DOHH2 (cell line): ENCODE measurements at regions not wholly inside any gene's neighbourhood (a gene's known extent, or its start where the extent isn't known, plus 50 kb on each side); places are given as distances from the start of the nearest gene placed in this dataset.

ENCODE experiments used
- H3F3A ChIP-seq: fragments of 200-600 bp; sonication (generic), shearing (Covaris generic); 2 replicates; pipeline ENCODE4 v1.6.0; 2016; ENCODE audit warnings: antibody characterized with exemption, mild to moderate bottlenecking; ENCODE audit not compliant: control insufficient read depth, insufficient read depth
- H3K27ac ChIP-seq: fragments of 200-600 bp; sonication (generic); 2 replicates; pipeline ENCODE4 v1.5.1; 2014; ENCODE audit warnings: low read depth, mild to moderate bottlenecking, low read length, moderate library complexity
- H3K27me3 ChIP-seq: fragments of 200-600 bp; sonication (generic); 2 replicates; pipeline ENCODE4 v1.6.1; 2014; ENCODE audit warnings: mild to moderate bottlenecking, low read length, mixed read lengths; ENCODE audit not compliant: control insufficient read depth
- H3K36me3 ChIP-seq: fragments of 200-600 bp; sonication (generic); 2 replicates; pipeline ENCODE4 v1.6.1; 2014; ENCODE audit warnings: mild to moderate bottlenecking, low read length, moderate library complexity, mixed read lengths; ENCODE audit not compliant: control insufficient read depth
- H3K4me1 ChIP-seq: fragments of 200-600 bp; sonication (generic); 2 replicates; pipeline ENCODE4 v1.6.1; 2014; ENCODE audit warnings: mild to moderate bottlenecking, low read length, mixed read lengths; ENCODE audit not compliant: control insufficient read depth
- H3K4me2 ChIP-seq: fragments of 200-600 bp; sonication (generic); 2 replicates; pipeline ENCODE4 v1.6.0; 2014; ENCODE audit warnings: mild to moderate bottlenecking, low read length, moderate library complexity
- H3K4me3 ChIP-seq: fragments of 200-600 bp; sonication (generic); 2 replicates; pipeline ENCODE4 v1.5.1; 2014; ENCODE audit warnings: mild to moderate bottlenecking, low read length, mixed read lengths
- H3K79me2 ChIP-seq: fragments of 200-600 bp; sonication (generic); 2 replicates; pipeline ENCODE4 v1.6.1; 2014; ENCODE audit warnings: mild to moderate bottlenecking, low read length, mixed read lengths; ENCODE audit not compliant: control insufficient read depth
- H3K9me2 ChIP-seq: fragments of 200-600 bp; sonication (generic); replicated peaks from 2 replicates; pipeline ENCODE4 v1.6.1; 2014; ENCODE audit warnings: mild to moderate bottlenecking, low read length, mixed read lengths; ENCODE audit not compliant: control insufficient read depth
- H3K9me3 ChIP-seq: fragments of 200-600 bp; sonication (generic); 2 replicates; pipeline ENCODE4 v1.6.1; 2014; ENCODE audit warnings: antibody characterized with exemption, low read length, mixed read lengths; ENCODE audit not compliant: control insufficient read depth, insufficient read depth
- H4K20me1 ChIP-seq: fragments of 200-600 bp; sonication (generic); 2 replicates; pipeline ENCODE4 v1.6.0; 2014; ENCODE audit warnings: low read depth, mild to moderate bottlenecking, antibody characterized with exemption, low read length, moderate library complexity; ENCODE audit not compliant: control insufficient read depth, insufficient read depth
- EZH2phosphoT487 ChIP-seq: fragments of 200-600 bp; sonication (generic); IDR thresholded peaks from 2 replicates; pipeline ENCODE4 v1.6.1; 2017; ENCODE audit warnings: borderline replicate concordance, mild to moderate bottlenecking, antibody characterized with exemption, low read length, moderate library complexity, mixed read lengths
- TF ChIP-seq, protein P1 (sequence below): fragments of 200-600 bp; sonication (generic); IDR thresholded peaks from one replicate; pipeline ENCODE4 v1.5.1; 2014; ENCODE audit warnings: antibody characterized with exemption, mild to moderate bottlenecking, low read depth, low read length; ENCODE audit not compliant: poor library complexity, severe bottlenecking

DNA sequence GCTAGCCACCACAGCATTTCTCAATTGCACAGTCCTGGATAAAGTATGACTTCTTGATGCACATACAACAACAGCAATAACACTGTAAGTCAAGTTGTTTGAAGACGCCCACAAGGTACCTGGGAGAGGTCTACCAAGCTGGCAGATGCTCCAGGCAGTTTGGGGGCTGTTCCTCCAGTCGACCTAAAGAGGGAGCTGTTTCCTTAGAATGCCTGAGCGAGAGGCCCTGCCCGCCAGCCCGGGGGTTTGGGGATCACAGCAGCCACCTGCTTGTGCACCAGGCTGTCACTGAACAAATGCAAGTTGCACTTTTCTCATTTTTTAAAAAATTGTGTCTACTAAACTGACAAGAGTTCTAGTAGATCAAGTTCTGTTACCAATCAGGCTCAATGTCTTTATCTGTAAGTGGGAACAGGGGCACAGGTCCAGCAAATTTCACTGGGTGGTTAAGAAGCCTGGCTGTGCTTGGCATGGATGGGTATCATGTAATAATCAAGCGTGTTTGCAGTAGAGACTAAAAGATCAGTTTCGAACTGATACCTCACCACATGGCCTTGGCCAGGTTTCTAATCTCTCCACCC is 193.8 kb upstream of the ADO start:
- Histone ChIP-seq H3K9me2 (no peaks in the 10 kb centered on the region), H3K9me3 (no peaks in the 10 kb centered on the region), H3K79me2 (no peaks in the 10 kb centered on the region), H3K36me3 (no peaks in the 10 kb centered on the region), H3K4me2 (peak overlapping the region; percentile 47), H3K4me3 (no peak overlapping the region), H3F3A (no peaks in the 10 kb centered on the region), H3K27me3 (no peaks in the 10 kb centered on the region), H4K20me1 (no peaks in the 10 kb centered on the region), H3K4me1 (peaks cover 48% of the 10 kb centered on the region), H3K27ac (no peak overlapping the region)
- TF ChIP-seq, protein P1, sequence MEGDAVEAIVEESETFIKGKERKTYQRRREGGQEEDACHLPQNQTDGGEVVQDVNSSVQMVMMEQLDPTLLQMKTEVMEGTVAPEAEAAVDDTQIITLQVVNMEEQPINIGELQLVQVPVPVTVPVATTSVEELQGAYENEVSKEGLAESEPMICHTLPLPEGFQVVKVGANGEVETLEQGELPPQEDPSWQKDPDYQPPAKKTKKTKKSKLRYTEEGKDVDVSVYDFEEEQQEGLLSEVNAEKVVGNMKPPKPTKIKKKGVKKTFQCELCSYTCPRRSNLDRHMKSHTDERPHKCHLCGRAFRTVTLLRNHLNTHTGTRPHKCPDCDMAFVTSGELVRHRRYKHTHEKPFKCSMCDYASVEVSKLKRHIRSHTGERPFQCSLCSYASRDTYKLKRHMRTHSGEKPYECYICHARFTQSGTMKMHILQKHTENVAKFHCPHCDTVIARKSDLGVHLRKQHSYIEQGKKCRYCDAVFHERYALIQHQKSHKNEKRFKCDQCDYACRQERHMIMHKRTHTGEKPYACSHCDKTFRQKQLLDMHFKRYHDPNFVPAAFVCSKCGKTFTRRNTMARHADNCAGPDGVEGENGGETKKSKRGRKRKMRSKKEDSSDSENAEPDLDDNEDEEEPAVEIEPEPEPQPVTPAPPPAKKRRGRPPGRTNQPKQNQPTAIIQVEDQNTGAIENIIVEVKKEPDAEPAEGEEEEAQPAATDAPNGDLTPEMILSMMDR = peak; percentile 97
- TF ChIP-seq EZH2phosphoT487 = no peak

- Histone ChIP-seq H4K20me1 (no peaks in the 10 kb centered on the region), H3K27ac (no peak overlapping the region), H3K4me3 (no peak overlapping the region), H3F3A (no peaks in the 10 kb centered on the region), H3K9me2 (no peaks in the 10 kb centered on the region), H3K27me3 (no peaks in the 10 kb centered on the region), H3K36me3 (no peaks in the 10 kb centered on the region), H3K79me2 (no peaks in the 10 kb centered on the region), H3K4me1 (peaks cover 74% of the 10 kb centered on the region), H3K9me3 (no peaks in the 10 kb centered on the region), H3K4me2 (no peak overlapping the region)
- TF ChIP-seq, protein P1 = no peak
- TF ChIP-seq EZH2phosphoT487 = no peak
These were observed 191.1 kb upstream of the ADO start for GRCh38 chr10:62613424-62613823.

GRCh38 chr10:62613859-62614258 is 190.7 kb upstream of the ADO start:
- H3K4me2 ChIP-seq = no peak overlapping the region
- no peak overlapping the region for H3K4me3 ChIP-seq
- no peaks in the 10 kb centered on the region for H4K20me1 ChIP-seq
- H3K9me2 ChIP-seq = no peaks in the 10 kb centered on the region
- no peaks in the 10 kb centered on the region for H3K79me2 ChIP-seq
- H3K27ac ChIP-seq = no peak overlapping the region
- no peaks in the 10 kb centered on the region for H3K9me3 ChIP-seq
- no peaks in the 10 kb centered on the region for H3K36me3 ChIP-seq
- H3K27me3 ChIP-seq = no peaks in the 10 kb centered on the region
- H3K4me1 ChIP-seq = peaks cover 79% of the 10 kb centered on the region
- TF ChIP-seq, protein P1 = no peak
- no peak for TF ChIP-seq EZH2phosphoT487
- no peaks in the 10 kb centered on the region for H3F3A ChIP-seq
